CD4-positive, alpha-beta T cell (primary cell): ENCODE measurements at regions not wholly inside any gene's neighbourhood (a gene's known extent, or its start where the extent isn't known, plus 50 kb on each side); places are given as distances from the start of the nearest gene placed in this dataset.

Experiments
- ATAC-seq: fragments of 200-7000 bp; cut with Tn5 transposase; one replicate; pipeline ENCODE4 v1.10.0; 2022; ENCODE audit warnings: mild to moderate bottlenecking; ENCODE audit not compliant: poor library complexity
- CTCF ChIA-PET: fragments of 350-600 bp; sonication (Branson Sonifier 250); formaldehyde crosslinking; loops from one replicate; lab custom pipeline; 2021; ENCODE audit warnings: antibody characterized with exemption, inconsistent platforms; lab: Charles Lee
- POLR2A ChIA-PET: fragments of 350-600 bp; sonication (Branson Sonifier 250); formaldehyde crosslinking; loops from one replicate; lab custom pipeline; 2021; ENCODE audit warnings: antibody characterized with exemption, inconsistent platforms; lab: Charles Lee
- DNase-seq, 14 experiments: peaks; one replicate each; pipeline ENCODE4 v3.0.0-alpha.2; 2013 to 2020; ENCODE audit warnings: mixed read lengths in 2 of 14
- H3K27ac ChIP-seq, 2 donors: one replicate each; pipeline versions ENCODE4 v1.5.1 to v1.7.0; 2013; ENCODE audit warnings: low read length in 2 of 2, low read depth in 1 of 2, mild to moderate bottlenecking in 1 of 2
- H3K27me3 ChIP-seq, 2 experiments: 1 replicate in 1 of 2; 2 replicates in 1 of 2; pipeline versions ENCODE4 v1.6.1 to v1.7.0; 2013; ENCODE audit warnings: low read length in 2 of 2, control low read depth in 1 of 2, mild to moderate bottlenecking in 1 of 2, moderate library complexity in 1 of 2; ENCODE audit not compliant: insufficient read depth in 2 of 2, control insufficient read depth in 1 of 2
- H3K36me3 ChIP-seq: one replicate; pipeline ENCODE4 v1.6.1; 2013; ENCODE audit warnings: low read length, control low read depth; ENCODE audit not compliant: insufficient read depth
- H3K4me1 ChIP-seq: one replicate; pipeline ENCODE4 v1.6.1; 2013; ENCODE audit warnings: low read length, control low read depth; ENCODE audit not compliant: insufficient read depth
- H3K4me3 ChIP-seq: one replicate; pipeline ENCODE4 v1.5.1; 2013; ENCODE audit warnings: mild to moderate bottlenecking, low read length, moderate library complexity
- H3K9me3 ChIP-seq, 2 experiments: 1 replicate in 1 of 2; 2 replicates in 1 of 2; pipeline versions ENCODE4 v1.6.1 to v1.7.0; 2013; ENCODE audit warnings: low read length in 2 of 2, mild to moderate bottlenecking in 2 of 2, control low read depth in 1 of 2, moderate library complexity in 1 of 2; ENCODE audit not compliant: control insufficient read depth in 1 of 2, insufficient read depth in 1 of 2
- H3K27ac Mint-ChIP-seq: one replicate; pipeline ENCODE4 v1.8.0; 2020; ENCODE audit warnings: mixed read lengths
- H3K27me3 Mint-ChIP-seq: one replicate; pipeline ENCODE4 v1.8.0; 2021; ENCODE audit warnings: mixed read lengths
- H3K36me3 Mint-ChIP-seq: one replicate; pipeline ENCODE4 v1.8.0; 2021; ENCODE audit warnings: low read depth, mixed read lengths
- H3K4me1 Mint-ChIP-seq: one replicate; pipeline ENCODE4 v1.8.0; 2021; ENCODE audit warnings: low read depth, mixed read lengths
- H3K4me3 Mint-ChIP-seq: one replicate; pipeline ENCODE4 v1.8.0; 2020; ENCODE audit warnings: mild to moderate bottlenecking, mixed read lengths
- H3K9me3 Mint-ChIP-seq: one replicate; pipeline ENCODE4 v1.8.0; 2020; ENCODE audit warnings: mixed read lengths
- CTCF ChIP-seq: fragments of 200-600 bp; IDR thresholded peaks from one replicate; pipeline ENCODE4 v1.8.0; 2022; ENCODE audit warnings: antibody characterized with exemption, mild to moderate bottlenecking
- intact Hi-C, 2 experiments: fragments of 100-400 bp; cut with DNase I in 1 of 2; cut with micrococcal nuclease in 1 of 2; formaldehyde crosslinking; loops; one replicate each; pipeline versions ENCODE4 v1.15.1 to v1.9.0; 2023 to 2025; cut with DNase I, micrococcal nuclease

GRCh38 chr10:111650088-111650487 lies 533.5 kb downstream of the GPAM start:
- H3K9me3 ChIP-seq = peaks cover 8 to 9% of the 10 kb centered on the region in 2 experiments
- no peaks in the 10 kb centered on the region for H3K36me3 ChIP-seq
- Mint-ChIP-seq H3K9me3 (peaks cover 11% of the 10 kb centered on the region), H3K4me1 (no peaks in the 10 kb centered on the region), H3K4me3 (no peak overlapping the region), H3K36me3 (no peaks in the 10 kb centered on the region), H3K27ac (no peak overlapping the region), H3K27me3 (no peaks in the 10 kb centered on the region)
- TF ChIP-seq CTCF = no peak
- H3K4me3 ChIP-seq = no peak overlapping the region
- intact Hi-C loops = no loop called here
- CTCF ChIA-PET = no interaction called here
- ATAC-seq (no peak), DNase-seq (no peak)
- no peak overlapping the region for H3K27ac ChIP-seq
- H3K4me1 ChIP-seq = no peaks in the 10 kb centered on the region
- POLR2A ChIA-PET = no interaction called here
- no peaks in the 10 kb centered on the region for H3K27me3 ChIP-seq

GRCh38 chr10:111656066-111656465 lies 527.5 kb downstream of the GPAM start:
- Mint-ChIP-seq H3K36me3 (no peaks in the 10 kb centered on the region), H3K27me3 (peaks cover 18% of the 10 kb centered on the region), H3K27ac (no peak overlapping the region), H3K9me3 (no peaks in the 10 kb centered on the region), H3K4me1 (no peaks in the 10 kb centered on the region), H3K4me3 (no peak overlapping the region)
- Histone ChIP-seq H3K36me3 (no peaks in the 10 kb centered on the region), H3K27me3 (no peaks in the 10 kb centered on the region), H3K27ac (no peak overlapping the region), H3K9me3 (no peaks in the 10 kb centered on the region), H3K4me3 (no peak overlapping the region), H3K4me1 (no peaks in the 10 kb centered on the region)
- intact Hi-C loops = no loop called here
- TF ChIP-seq CTCF = no peak
- ChIA-PET CTCF (no interaction called here), POLR2A (no interaction called here)
- DNase-seq = no peak
- no peak for ATAC-seq

GRCh38 chr10:111677759-111678158 lies 505.8 kb downstream of the GPAM start:
- no peaks in the 10 kb centered on the region for H3K36me3 ChIP-seq
- Mint-ChIP-seq H3K27me3 (no peaks in the 10 kb centered on the region), H3K4me1 (no peaks in the 10 kb centered on the region), H3K27ac (no peak overlapping the region), H3K4me3 (no peak overlapping the region), H3K36me3 (no peaks in the 10 kb centered on the region), H3K9me3 (no peaks in the 10 kb centered on the region)
- ChIA-PET POLR2A (no interaction called here), CTCF (no interaction called here)
- no peaks in the 10 kb centered on the region for H3K4me1 ChIP-seq
- H3K27ac ChIP-seq = no peak overlapping the region
- TF ChIP-seq CTCF = no peak
- ATAC-seq (no peak), DNase-seq (no peak)
- no peaks in the 10 kb centered on the region for H3K27me3 ChIP-seq
- intact Hi-C loops = no loop called here
- no peak overlapping the region for H3K4me3 ChIP-seq
- no peaks in the 10 kb centered on the region for H3K9me3 ChIP-seq
